ENCODE measurements at regions not wholly inside any gene's neighbourhood (a gene's known extent, or its start where the extent isn't known, plus 50 kb on each side); places are given as distances from the start of the nearest gene placed in this dataset.
"Not testable (repeated sequence)": the region's sequence is repeated elsewhere in the genome, so short reads cannot be mapped to it uniquely, and the experiment has no call there.

GRCh38 chr2:114371721-114372120 is 70.7 kb upstream of the DPP10 start:
- H3K4me2 ChIP-seq (ENCODE audit: low read length); H3K27ac ChIP-seq (ENCODE audit: low read length): not testable (repeated sequence)

GRCh38 chr2:114373591-114373990 is 68.8 kb upstream of the DPP10 start:
- Histone ChIP-seq H3K4me3 (ENCODE audit: low read length) (no peak overlapping the region), H2AFZ (ENCODE audit: low read depth, low read length) (no peak overlapping the region), H3K27me3 (ENCODE audit: insufficient read depth, low read depth, low read length) (no peaks in the 10 kb centered on the region), H3K9me3 (ENCODE audit: low read length) (peaks cover 4% of the 10 kb centered on the region), H3K4me2 (ENCODE audit: low read length) (no peak overlapping the region), H3F3A (ENCODE audit: insufficient read depth, low read length, poor library complexity, severe bottlenecking) (no peaks in the 10 kb centered on the region), H4K20me1 (ENCODE audit: insufficient read depth) (no peaks in the 10 kb centered on the region), H3K9me2 (ENCODE audit: insufficient read depth, low read length) (no peaks in the 10 kb centered on the region), H3K36me3 (ENCODE audit: insufficient read depth, low read length) (no peaks in the 10 kb centered on the region), H3K27ac (ENCODE audit: low read length) (no peak overlapping the region), H3K79me2 (replicated peaks; ENCODE audit: insufficient read depth, low read length) (no peaks in the 10 kb centered on the region), H3K9ac (ENCODE audit: low read length) (no peak overlapping the region)
- no peak for TF ChIP-seq EZH2 (IDR thresholded peaks at IDR 0.05; ENCODE audit: borderline replicate concordance, insufficient read depth, low read length, poor library complexity, severe bottlenecking)
- TF ChIP-seq REST (IDR thresholded peaks at IDR 0.05; ENCODE audit: borderline replicate concordance) = no peak
- TF ChIP-seq SMC3 (conservative IDR thresholded peaks at IDR 0.05; ENCODE audit: poor library complexity) = no peak
- no peak for TF ChIP-seq EP300 (conservative IDR thresholded peaks at IDR 0.05; ENCODE audit: poor library complexity, severe bottlenecking)
- no peak for TF ChIP-seq TAF1 (IDR thresholded peaks at IDR 0.05; ENCODE audit: low read depth)
- no peak for TF ChIP-seq CTCF (IDR thresholded peaks at IDR 0.05; ENCODE audit: poor library complexity, severe bottlenecking)
- TF ChIP-seq POLR2AphosphoS5 (IDR thresholded peaks at IDR 0.05) = no peak
- TF ChIP-seq MXI1 (conservative IDR thresholded peaks at IDR 0.05; ENCODE audit: poor library complexity, severe bottlenecking) = no peak
- TF ChIP-seq RAD21 (conservative IDR thresholded peaks at IDR 0.05) = no peak

More at GRCh38 chr2:114371721-114372120, 70.7 kb upstream of the DPP10 start:
- H3K79me2 ChIP-seq (replicated peaks; ENCODE audit: insufficient read depth, low read length); H3K9me2 ChIP-seq (ENCODE audit: insufficient read depth, low read length); H3K4me3 ChIP-seq (ENCODE audit: low read length); H3K36me3 ChIP-seq (ENCODE audit: insufficient read depth, low read length); H3K9me3 ChIP-seq (ENCODE audit: low read length); H3F3A ChIP-seq (ENCODE audit: insufficient read depth, low read length, poor library complexity, severe bottlenecking); H3K9ac ChIP-seq (ENCODE audit: low read length); H4K20me1 ChIP-seq (ENCODE audit: insufficient read depth); H3K27me3 ChIP-seq (ENCODE audit: insufficient read depth, low read depth, low read length); H2AFZ ChIP-seq (ENCODE audit: low read depth, low read length): not testable (repeated sequence)

GRCh38 chr2:114384441-114384840 is 58.0 kb upstream of the DPP10 start:
- no peak overlapping the region for H3K27ac ChIP-seq (ENCODE audit: low read length)
- no peaks in the 10 kb centered on the region for H3F3A ChIP-seq (ENCODE audit: insufficient read depth, low read length, poor library complexity, severe bottlenecking)
- no peak overlapping the region for H3K9ac ChIP-seq (ENCODE audit: low read length)
- no peak overlapping the region for H2AFZ ChIP-seq (ENCODE audit: low read depth, low read length)
- H3K27me3 ChIP-seq (ENCODE audit: insufficient read depth, low read depth, low read length) = no peaks in the 10 kb centered on the region
- no peaks in the 10 kb centered on the region for H3K9me2 ChIP-seq (ENCODE audit: insufficient read depth, low read length)
- H3K9me3 ChIP-seq (ENCODE audit: low read length) = no peaks in the 10 kb centered on the region
- H3K79me2 ChIP-seq (replicated peaks; ENCODE audit: insufficient read depth, low read length) = no peaks in the 10 kb centered on the region
- H3K4me3 ChIP-seq (ENCODE audit: low read length) = no peak overlapping the region
- no peaks in the 10 kb centered on the region for H4K20me1 ChIP-seq (ENCODE audit: insufficient read depth)
- no peak for TF ChIP-seq POLR2AphosphoS5 (IDR thresholded peaks at IDR 0.05)
- TF ChIP-seq REST (IDR thresholded peaks at IDR 0.05; ENCODE audit: borderline replicate concordance) = no peak
- TF ChIP-seq MXI1 (conservative IDR thresholded peaks at IDR 0.05; ENCODE audit: poor library complexity, severe bottlenecking) = no peak
- TF ChIP-seq TAF1 (IDR thresholded peaks at IDR 0.05; ENCODE audit: low read depth) = no peak
- TF ChIP-seq SMC3 (conservative IDR thresholded peaks at IDR 0.05; ENCODE audit: poor library complexity) = no peak
- no peak for TF ChIP-seq CTCF (IDR thresholded peaks at IDR 0.05; ENCODE audit: poor library complexity, severe bottlenecking)
- TF ChIP-seq EP300 (conservative IDR thresholded peaks at IDR 0.05; ENCODE audit: poor library complexity, severe bottlenecking) = no peak
- TF ChIP-seq EZH2 (IDR thresholded peaks at IDR 0.05; ENCODE audit: borderline replicate concordance, insufficient read depth, low read length, poor library complexity, severe bottlenecking) = no peak
- no peak for TF ChIP-seq RAD21 (conservative IDR thresholded peaks at IDR 0.05)
- H3K36me3 ChIP-seq (ENCODE audit: insufficient read depth, low read length) = no peaks in the 10 kb centered on the region
- no peak overlapping the region for H3K4me2 ChIP-seq (ENCODE audit: low read length)
